Choroid plexus epithelial cell (primary cell): ENCODE measurements at regions not wholly inside any gene's neighbourhood (a gene's known extent, or its start where the extent isn't known, plus 50 kb on each side); places are given as distances from the start of the nearest gene placed in this dataset.

Source experiments
- DNase-seq: peaks from one replicate; pipeline ENCODE4 v3.0.0-alpha.2; 2010; ENCODE audit warnings: low read depth
- H3K4me3 ChIP-seq: 2 replicates; pipeline ENCODE4 v1.5.1; 2011; ENCODE audit warnings: low read depth, mild to moderate bottlenecking, control low read depth, low read length, moderate library complexity
- CTCF ChIP-seq: conservative IDR thresholded peaks from 2 replicates; pipeline ENCODE4 v1.5.1; 2011; ENCODE audit warnings: low read depth, mild to moderate bottlenecking, control low read depth, inconsistent platforms, low read length, moderate library complexity

- DNase-seq: no peak
- TF ChIP-seq CTCF: no peak
Measured at GRCh38 chr14:80004871-80005270, 206.4 kb downstream of the DIO2 start.

GRCh38 chr14:80003138-80003537, 208.2 kb downstream of the DIO2 start:
- no peak for DNase-seq
- no peak for TF ChIP-seq CTCF
- H3K4me3 ChIP-seq: no peak overlapping the region

More at GRCh38 chr14:80004871-80005270, 206.4 kb downstream of the DIO2 start:
- H3K4me3 ChIP-seq: no peak overlapping the region

- no peak for DNase-seq
- no peak for TF ChIP-seq CTCF
- H3K4me3 ChIP-seq: no peak overlapping the region
Measured at GRCh38 chr14:79997509-79998208, 213.6 kb downstream of the DIO2 start.

- peak; percentile 54 for DNase-seq
- no peak for TF ChIP-seq CTCF
- no peak overlapping the region for H3K4me3 ChIP-seq
Measured at GRCh38 chr14:79992407-79993198, 218.7 kb downstream of the DIO2 start.

GRCh38 chr14:79991866-79992265, 219.4 kb downstream of the DIO2 start:
- no peak overlapping the region for H3K4me3 ChIP-seq
- DNase-seq: no peak
- TF ChIP-seq CTCF: no peak

- DNase-seq: no peak
- TF ChIP-seq CTCF: no peak
- no peak overlapping the region for H3K4me3 ChIP-seq
Measured at GRCh38 chr14:79989990-79990389, 221.3 kb downstream of the DIO2 start.
